ENCODE measurements at regions not wholly inside any gene's neighbourhood (a gene's known extent, or its start where the extent isn't known, plus 50 kb on each side); places are given as distances from the start of the nearest gene placed in this dataset.

- Histone ChIP-seq H3K27ac (ENCODE audit: low read depth, low read length) (no peak overlapping the region), H3K36me3 (ENCODE audit: control insufficient read depth in 1 of 2, insufficient read depth in 2 of 2, low read length in 2 of 2) (no peaks in the 10 kb centered on the region), H3K9ac (ENCODE audit: low read depth in 1 of 2, low read length in 2 of 2) (no peak overlapping the region), H3K9me3 (ENCODE audit: control insufficient read depth in 1 of 2, low read length in 2 of 2) (no peaks in the 10 kb centered on the region), H3K4me1 (ENCODE audit: control insufficient read depth in 1 of 2, insufficient read depth in 2 of 2, low read length in 2 of 2) (no peaks in the 10 kb centered on the region), H3K4me3 (ENCODE audit: low read depth in 1 of 2, low read length in 2 of 2) (no peak overlapping the region), H3K27me3 (ENCODE audit: control insufficient read depth in 1 of 2, insufficient read depth in 2 of 2, low read length in 2 of 2) (no peaks in the 10 kb centered on the region)
These were observed 159.7 kb upstream of the CDH20 start for GRCh38 chr18:61173554-61173953.

GRCh38 chr18:61183798-61184197 is 149.4 kb upstream of the CDH20 start:
- H3K4me1 ChIP-seq (ENCODE audit: control insufficient read depth in 1 of 2, insufficient read depth in 2 of 2, low read length in 2 of 2) = no peaks in the 10 kb centered on the region
- H3K9ac ChIP-seq (ENCODE audit: low read depth in 1 of 2, low read length in 2 of 2) = no peak overlapping the region
- H3K4me3 ChIP-seq (ENCODE audit: low read depth in 1 of 2, low read length in 2 of 2) = no peak overlapping the region
- no peaks in the 10 kb centered on the region for H3K27me3 ChIP-seq (ENCODE audit: control insufficient read depth in 1 of 2, insufficient read depth in 2 of 2, low read length in 2 of 2)
- no peaks in the 10 kb centered on the region for H3K9me3 ChIP-seq (ENCODE audit: control insufficient read depth in 1 of 2, low read length in 2 of 2)
- no peak overlapping the region for H3K27ac ChIP-seq (ENCODE audit: low read depth, low read length)
- H3K36me3 ChIP-seq (ENCODE audit: control insufficient read depth in 1 of 2, insufficient read depth in 2 of 2, low read length in 2 of 2) = no peaks in the 10 kb centered on the region

- H3K27me3 ChIP-seq (ENCODE audit: control insufficient read depth in 1 of 2, insufficient read depth in 2 of 2, low read length in 2 of 2) = no peaks in the 10 kb centered on the region
- H3K4me3 ChIP-seq (ENCODE audit: low read depth in 1 of 2, low read length in 2 of 2) = no peak overlapping the region
- no peak overlapping the region for H3K9ac ChIP-seq (ENCODE audit: low read depth in 1 of 2, low read length in 2 of 2)
- no peaks in the 10 kb centered on the region for H3K4me1 ChIP-seq (ENCODE audit: control insufficient read depth in 1 of 2, insufficient read depth in 2 of 2, low read length in 2 of 2)
- H3K9me3 ChIP-seq (ENCODE audit: control insufficient read depth in 1 of 2, low read length in 2 of 2) = no peaks in the 10 kb centered on the region
- H3K36me3 ChIP-seq (ENCODE audit: control insufficient read depth in 1 of 2, insufficient read depth in 2 of 2, low read length in 2 of 2) = no peaks in the 10 kb centered on the region
- no peak overlapping the region for H3K27ac ChIP-seq (ENCODE audit: low read depth, low read length)
These were observed 145.3 kb upstream of the CDH20 start for GRCh38 chr18:61187971-61188370.

- Histone ChIP-seq H3K9me3 (ENCODE audit: control insufficient read depth in 1 of 2, low read length in 2 of 2) (no peaks in the 10 kb centered on the region), H3K9ac (ENCODE audit: low read depth in 1 of 2, low read length in 2 of 2) (no peak overlapping the region), H3K4me3 (ENCODE audit: low read depth in 1 of 2, low read length in 2 of 2) (no peak overlapping the region), H3K27me3 (ENCODE audit: control insufficient read depth in 1 of 2, insufficient read depth in 2 of 2, low read length in 2 of 2) (no peaks in the 10 kb centered on the region), H3K27ac (ENCODE audit: low read depth, low read length) (no peak overlapping the region), H3K4me1 (ENCODE audit: control insufficient read depth in 1 of 2, insufficient read depth in 2 of 2, low read length in 2 of 2) (no peaks in the 10 kb centered on the region), H3K36me3 (ENCODE audit: control insufficient read depth in 1 of 2, insufficient read depth in 2 of 2, low read length in 2 of 2) (no peaks in the 10 kb centered on the region)
These were observed 143.9 kb upstream of the CDH20 start for GRCh38 chr18:61189376-61189775.

GRCh38 chr18:61194726-61195125 is 138.5 kb upstream of the CDH20 start:
- Histone ChIP-seq H3K9me3 (ENCODE audit: control insufficient read depth in 1 of 2, low read length in 2 of 2) (no peaks in the 10 kb centered on the region), H3K9ac (ENCODE audit: low read depth in 1 of 2, low read length in 2 of 2) (no peak overlapping the region), H3K27me3 (ENCODE audit: control insufficient read depth in 1 of 2, insufficient read depth in 2 of 2, low read length in 2 of 2) (no peaks in the 10 kb centered on the region), H3K27ac (ENCODE audit: low read depth, low read length) (no peak overlapping the region), H3K4me3 (ENCODE audit: low read depth in 1 of 2, low read length in 2 of 2) (no peak overlapping the region), H3K36me3 (ENCODE audit: control insufficient read depth in 1 of 2, insufficient read depth in 2 of 2, low read length in 2 of 2) (no peaks in the 10 kb centered on the region), H3K4me1 (ENCODE audit: control insufficient read depth in 1 of 2, insufficient read depth in 2 of 2, low read length in 2 of 2) (no peaks in the 10 kb centered on the region)

- Histone ChIP-seq H3K36me3 (ENCODE audit: control insufficient read depth in 1 of 2, insufficient read depth in 2 of 2, low read length in 2 of 2) (no peaks in the 10 kb centered on the region), H3K9ac (ENCODE audit: low read depth in 1 of 2, low read length in 2 of 2) (no peak overlapping the region), H3K27me3 (ENCODE audit: control insufficient read depth in 1 of 2, insufficient read depth in 2 of 2, low read length in 2 of 2) (no peaks in the 10 kb centered on the region), H3K27ac (ENCODE audit: low read depth, low read length) (no peak overlapping the region), H3K9me3 (ENCODE audit: control insufficient read depth in 1 of 2, low read length in 2 of 2) (no peaks in the 10 kb centered on the region), H3K4me1 (ENCODE audit: control insufficient read depth in 1 of 2, insufficient read depth in 2 of 2, low read length in 2 of 2) (no peaks in the 10 kb centered on the region), H3K4me3 (ENCODE audit: low read depth in 1 of 2, low read length in 2 of 2) (no peak overlapping the region)
These were observed 136.5 kb upstream of the CDH20 start for GRCh38 chr18:61196750-61197149.

- Histone ChIP-seq H3K9ac (ENCODE audit: low read depth in 1 of 2, low read length in 2 of 2) (no peak overlapping the region), H3K27me3 (ENCODE audit: control insufficient read depth in 1 of 2, insufficient read depth in 2 of 2, low read length in 2 of 2) (no peaks in the 10 kb centered on the region), H3K9me3 (ENCODE audit: control insufficient read depth in 1 of 2, low read length in 2 of 2) (no peaks in the 10 kb centered on the region), H3K27ac (ENCODE audit: low read depth, low read length) (no peak overlapping the region), H3K4me3 (ENCODE audit: low read depth in 1 of 2, low read length in 2 of 2) (no peak overlapping the region), H3K36me3 (ENCODE audit: control insufficient read depth in 1 of 2, insufficient read depth in 2 of 2, low read length in 2 of 2) (no peaks in the 10 kb centered on the region), H3K4me1 (ENCODE audit: control insufficient read depth in 1 of 2, insufficient read depth in 2 of 2, low read length in 2 of 2) (no peaks in the 10 kb centered on the region)
These were observed 134.7 kb upstream of the CDH20 start for GRCh38 chr18:61198486-61198885.

- no peak overlapping the region for H3K9ac ChIP-seq (ENCODE audit: low read depth in 1 of 2, low read length in 2 of 2)
These were observed 133.9 kb upstream of the CDH20 start for GRCh38 chr18:61199171-61199848.

GRCh38 chr18:61201511-61201910 is 131.7 kb upstream of the CDH20 start:
- Histone ChIP-seq H3K4me1 (ENCODE audit: control insufficient read depth in 1 of 2, insufficient read depth in 2 of 2, low read length in 2 of 2) (no peaks in the 10 kb centered on the region), H3K36me3 (ENCODE audit: control insufficient read depth in 1 of 2, insufficient read depth in 2 of 2, low read length in 2 of 2) (no peaks in the 10 kb centered on the region), H3K4me3 (ENCODE audit: low read depth in 1 of 2, low read length in 2 of 2) (no peak overlapping the region), H3K9me3 (ENCODE audit: control insufficient read depth in 1 of 2, low read length in 2 of 2) (no peaks in the 10 kb centered on the region), H3K27me3 (ENCODE audit: control insufficient read depth in 1 of 2, insufficient read depth in 2 of 2, low read length in 2 of 2) (no peaks in the 10 kb centered on the region), H3K9ac (ENCODE audit: low read depth in 1 of 2, low read length in 2 of 2) (no peak overlapping the region), H3K27ac (ENCODE audit: low read depth, low read length) (no peak overlapping the region)

More at GRCh38 chr18:61199171-61199848, 133.9 kb upstream of the CDH20 start:
- Histone ChIP-seq H3K27me3 (ENCODE audit: control insufficient read depth in 1 of 2, insufficient read depth in 2 of 2, low read length in 2 of 2) (no peaks in the 10 kb centered on the region), H3K36me3 (ENCODE audit: control insufficient read depth in 1 of 2, insufficient read depth in 2 of 2, low read length in 2 of 2) (no peaks in the 10 kb centered on the region), H3K4me3 (ENCODE audit: low read depth in 1 of 2, low read length in 2 of 2) (no peak overlapping the region), H3K4me1 (ENCODE audit: control insufficient read depth in 1 of 2, insufficient read depth in 2 of 2, low read length in 2 of 2) (no peaks in the 10 kb centered on the region), H3K27ac (ENCODE audit: low read depth, low read length) (no peak overlapping the region), H3K9me3 (ENCODE audit: control insufficient read depth in 1 of 2, low read length in 2 of 2) (no peaks in the 10 kb centered on the region)

- no peak overlapping the region for H3K4me3 ChIP-seq (ENCODE audit: low read depth in 1 of 2, low read length in 2 of 2)
- H3K27ac ChIP-seq (ENCODE audit: low read depth, low read length) = no peak overlapping the region
- no peaks in the 10 kb centered on the region for H3K9me3 ChIP-seq (ENCODE audit: control insufficient read depth in 1 of 2, low read length in 2 of 2)
- no peaks in the 10 kb centered on the region for H3K4me1 ChIP-seq (ENCODE audit: control insufficient read depth in 1 of 2, insufficient read depth in 2 of 2, low read length in 2 of 2)
- H3K27me3 ChIP-seq (ENCODE audit: control insufficient read depth in 1 of 2, insufficient read depth in 2 of 2, low read length in 2 of 2) = no peaks in the 10 kb centered on the region
- no peak overlapping the region for H3K9ac ChIP-seq (ENCODE audit: low read depth in 1 of 2, low read length in 2 of 2)
- no peaks in the 10 kb centered on the region for H3K36me3 ChIP-seq (ENCODE audit: control insufficient read depth in 1 of 2, insufficient read depth in 2 of 2, low read length in 2 of 2)
These were observed 130.1 kb upstream of the CDH20 start for GRCh38 chr18:61203151-61203550.

- no peaks in the 10 kb centered on the region for H3K36me3 ChIP-seq (ENCODE audit: control insufficient read depth in 1 of 2, insufficient read depth in 2 of 2, low read length in 2 of 2)
- no peaks in the 10 kb centered on the region for H3K9me3 ChIP-seq (ENCODE audit: control insufficient read depth in 1 of 2, low read length in 2 of 2)
- no peak overlapping the region for H3K9ac ChIP-seq (ENCODE audit: low read depth in 1 of 2, low read length in 2 of 2)
- no peak overlapping the region for H3K27ac ChIP-seq (ENCODE audit: low read depth, low read length)
- H3K4me3 ChIP-seq (ENCODE audit: low read depth in 1 of 2, low read length in 2 of 2) = no peak overlapping the region
- H3K27me3 ChIP-seq (ENCODE audit: control insufficient read depth in 1 of 2, insufficient read depth in 2 of 2, low read length in 2 of 2) = no peaks in the 10 kb centered on the region
- H3K4me1 ChIP-seq (ENCODE audit: control insufficient read depth in 1 of 2, insufficient read depth in 2 of 2, low read length in 2 of 2) = no peaks in the 10 kb centered on the region
These were observed 123.4 kb upstream of the CDH20 start for GRCh38 chr18:61209801-61210200.
